Vagina (tissue), 2 donors: ENCODE measurements at regions not wholly inside any gene's neighbourhood (a gene's known extent, or its start where the extent isn't known, plus 50 kb on each side); places are given as distances from the start of the nearest gene placed in this dataset.
"Not testable (repeated sequence)": the region's sequence is repeated elsewhere in the genome, so short reads cannot be mapped to it uniquely, and the experiment has no call there.

Experiments
- DNase-seq, 2 donors: peaks; one replicate each; pipeline ENCODE4 v3.0.0-alpha.2; 2017; ENCODE audit errors: extremely low spot score in 2 of 2
- H3K27ac ChIP-seq: fragments of 200-600 bp; sonication (generic); one replicate; pipeline ENCODE4 v1.5.1; 2019
- H3K27me3 ChIP-seq: fragments of 200-600 bp; sonication (generic); one replicate; pipeline ENCODE4 v1.5.1; 2019
- H3K36me3 ChIP-seq, 2 donors: fragments of 200-600 bp; sonication (generic); one replicate each; pipeline ENCODE4 v1.5.1; 2017 to 2019
- H3K4me1 ChIP-seq: fragments of 200-600 bp; sonication (generic); one replicate; pipeline ENCODE4 v1.5.1; 2019
- H3K4me3 ChIP-seq, 2 donors: fragments of 200-600 bp; sonication (generic); 1 replicate in 1 of 2; 2 replicates in 1 of 2; pipeline ENCODE4 v1.5.1; 2016 to 2019
- H3K9me3 ChIP-seq: fragments of 200-600 bp; sonication (generic); one replicate; pipeline ENCODE4 v1.5.1; 2019
- CTCF ChIP-seq, 3 experiments: fragments of 450-650 bp in 2 of 3; fragments of 200-600 bp in 1 of 3; sonication (generic) in 1 of 3; IDR thresholded peaks; one replicate each; pipeline ENCODE4 v1.5.1; 2017 to 2019; ENCODE audit warnings: antibody characterized with exemption in 3 of 3, mild to moderate bottlenecking in 2 of 3, moderate library complexity in 2 of 3
- POLR2A ChIP-seq, 2 donors: fragments of 450-650 bp; IDR thresholded peaks; one replicate each; pipeline ENCODE4 v1.6.1; 2017; ENCODE audit warnings: antibody characterized with exemption in 2 of 2, mild to moderate bottlenecking in 2 of 2, moderate library complexity in 2 of 2
- POLR2AphosphoS5 ChIP-seq, 2 donors: sonication (generic); formaldehyde crosslinking; IDR thresholded peaks; one replicate each; pipeline ENCODE4 v1.9.0; 2017; ENCODE audit warnings: antibody characterized with exemption in 2 of 2, mild to moderate bottlenecking in 2 of 2, low read depth in 1 of 2; ENCODE audit not compliant: insufficient read depth in 1 of 2
- intact Hi-C: fragments of 100-400 bp; cut with DNase I; formaldehyde crosslinking; loops from one replicate; pipeline ENCODE4 v1.15.1; 2023

GRCh38 chr5:92637960-92638359 is 943.1 kb downstream of the NR2F1-AS1 start:
- no peak for DNase-seq
- no peak overlapping the region for H3K27ac ChIP-seq
- H3K4me3 ChIP-seq = no peak overlapping the region
- TF ChIP-seq POLR2AphosphoS5 (IDR thresholded peaks at IDR 0.05; ENCODE audit: insufficient read depth in 1 of 2, low read depth in 1 of 2) = no peak
- no peak for TF ChIP-seq POLR2A (IDR thresholded peaks at IDR 0.05)
- TF ChIP-seq CTCF (IDR thresholded peaks at IDR 0.05) = no peak
- no peaks in the 10 kb centered on the region for H3K36me3 ChIP-seq
- no peaks in the 10 kb centered on the region for H3K9me3 ChIP-seq
- no peaks in the 10 kb centered on the region for H3K4me1 ChIP-seq
- H3K27me3 ChIP-seq = no peaks in the 10 kb centered on the region
- intact Hi-C loops = no loop called here

- no peak for DNase-seq
- Histone ChIP-seq H3K4me1 (no peaks in the 10 kb centered on the region), H3K9me3 (no peaks in the 10 kb centered on the region), H3K27me3 (no peaks in the 10 kb centered on the region), H3K4me3 (no peak overlapping the region), H3K27ac (no peak overlapping the region), H3K36me3 (no peaks in the 10 kb centered on the region)
- TF ChIP-seq CTCF (IDR thresholded peaks at IDR 0.05) = no peak
- no peak for TF ChIP-seq POLR2A (IDR thresholded peaks at IDR 0.05)
- no peak for TF ChIP-seq POLR2AphosphoS5 (IDR thresholded peaks at IDR 0.05; ENCODE audit: insufficient read depth in 1 of 2, low read depth in 1 of 2)
- intact Hi-C loops = no loop called here
These were observed 943.8 kb downstream of the NR2F1-AS1 start for GRCh38 chr5:92637247-92637646.

GRCh38 chr5:92635001-92635461 is 946.0 kb downstream of the NR2F1-AS1 start:
- no peak overlapping the region for H3K27ac ChIP-seq
- no peaks in the 10 kb centered on the region for H3K27me3 ChIP-seq
- no peaks in the 10 kb centered on the region for H3K36me3 ChIP-seq
- H3K4me3 ChIP-seq = no peak overlapping the region
- intact Hi-C loops = no loop called here
- no peaks in the 10 kb centered on the region for H3K4me1 ChIP-seq
- no peak for TF ChIP-seq POLR2A (IDR thresholded peaks at IDR 0.05)
- no peak for TF ChIP-seq POLR2AphosphoS5 (IDR thresholded peaks at IDR 0.05; ENCODE audit: insufficient read depth in 1 of 2, low read depth in 1 of 2)
- TF ChIP-seq CTCF (IDR thresholded peaks at IDR 0.05) = no peak
- no peak for DNase-seq
- H3K9me3 ChIP-seq = no peaks in the 10 kb centered on the region

GRCh38 chr5:92633875-92634487 is 947.0 kb downstream of the NR2F1-AS1 start:
- H3K9me3 ChIP-seq = no peaks in the 10 kb centered on the region
- intact Hi-C loops = no loop called here
- no peaks in the 10 kb centered on the region for H3K27me3 ChIP-seq
- no peak overlapping the region for H3K4me3 ChIP-seq
- TF ChIP-seq CTCF (IDR thresholded peaks at IDR 0.05) = no peak
- no peak for TF ChIP-seq POLR2AphosphoS5 (IDR thresholded peaks at IDR 0.05; ENCODE audit: insufficient read depth in 1 of 2, low read depth in 1 of 2)
- TF ChIP-seq POLR2A (IDR thresholded peaks at IDR 0.05) = no peak
- H3K4me1 ChIP-seq = no peaks in the 10 kb centered on the region
- DNase-seq = no peak
- no peaks in the 10 kb centered on the region for H3K36me3 ChIP-seq
- H3K27ac ChIP-seq = no peak overlapping the region

GRCh38 chr5:92633176-92633575 is 947.8 kb downstream of the NR2F1-AS1 start:
- no peak for TF ChIP-seq CTCF (IDR thresholded peaks at IDR 0.05)
- TF ChIP-seq POLR2A (IDR thresholded peaks at IDR 0.05) = no peak
- no peak for TF ChIP-seq POLR2AphosphoS5 (IDR thresholded peaks at IDR 0.05; ENCODE audit: insufficient read depth in 1 of 2, low read depth in 1 of 2)
- no peak overlapping the region for H3K4me3 ChIP-seq
- no peak for DNase-seq
- H3K36me3 ChIP-seq = no peaks in the 10 kb centered on the region
- H3K9me3 ChIP-seq = no peaks in the 10 kb centered on the region
- H3K4me1 ChIP-seq = no peaks in the 10 kb centered on the region
- no peaks in the 10 kb centered on the region for H3K27me3 ChIP-seq
- intact Hi-C loops = no loop called here
- H3K27ac ChIP-seq = no peak overlapping the region

- DNase-seq, H3K36me3 ChIP-seq, H3K27me3 ChIP-seq, intact Hi-C loops, H3K4me1 ChIP-seq, H3K27ac ChIP-seq, H3K9me3 ChIP-seq, H3K4me3 ChIP-seq: not testable (repeated sequence)
These were observed 949.8 kb downstream of the NR2F1-AS1 start for GRCh38 chr5:92631237-92631701.
